Retinal pigment epithelial cell (primary cell): ENCODE measurements at regions not wholly inside any gene's neighbourhood (a gene's known extent, or its start where the extent isn't known, plus 50 kb on each side); places are given as distances from the start of the nearest gene placed in this dataset.

ENCODE experiments used
- DNase-seq: peaks from one replicate; pipeline ENCODE4 v3.0.0-alpha.2; 2010; ENCODE audit warnings: low read depth
- H3K4me3 ChIP-seq: 2 replicates; pipeline ENCODE4 v1.5.1; 2011; ENCODE audit warnings: mild to moderate bottlenecking, low read length, control low read depth, moderate library complexity
- TF ChIP-seq, protein P1 (sequence below): conservative IDR thresholded peaks from 2 replicates; pipeline ENCODE4 v1.5.1; 2011; ENCODE audit warnings: low read depth, low read length, control low read depth, inconsistent platforms

DNA sequence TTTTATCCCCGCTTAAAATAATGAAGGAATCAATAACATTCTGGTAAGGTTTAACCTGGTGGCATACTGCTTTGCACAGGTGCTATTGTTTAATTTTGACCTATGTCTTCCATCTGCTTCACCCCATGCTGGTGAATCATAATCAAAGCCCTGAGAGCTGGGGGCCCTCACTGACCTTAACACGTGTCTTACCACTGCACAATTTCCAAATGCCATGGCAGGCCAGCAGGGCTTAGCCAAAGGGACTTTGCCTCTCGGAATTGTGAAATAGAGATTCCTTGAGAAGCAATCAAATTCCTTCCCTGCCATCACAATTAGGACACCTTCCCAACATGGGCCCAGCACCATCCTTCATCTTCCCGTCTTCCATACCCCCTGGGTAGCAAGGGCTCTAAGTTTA lies 242.6 kb upstream of the THBS1 start:
- no peak for DNase-seq

DNA sequence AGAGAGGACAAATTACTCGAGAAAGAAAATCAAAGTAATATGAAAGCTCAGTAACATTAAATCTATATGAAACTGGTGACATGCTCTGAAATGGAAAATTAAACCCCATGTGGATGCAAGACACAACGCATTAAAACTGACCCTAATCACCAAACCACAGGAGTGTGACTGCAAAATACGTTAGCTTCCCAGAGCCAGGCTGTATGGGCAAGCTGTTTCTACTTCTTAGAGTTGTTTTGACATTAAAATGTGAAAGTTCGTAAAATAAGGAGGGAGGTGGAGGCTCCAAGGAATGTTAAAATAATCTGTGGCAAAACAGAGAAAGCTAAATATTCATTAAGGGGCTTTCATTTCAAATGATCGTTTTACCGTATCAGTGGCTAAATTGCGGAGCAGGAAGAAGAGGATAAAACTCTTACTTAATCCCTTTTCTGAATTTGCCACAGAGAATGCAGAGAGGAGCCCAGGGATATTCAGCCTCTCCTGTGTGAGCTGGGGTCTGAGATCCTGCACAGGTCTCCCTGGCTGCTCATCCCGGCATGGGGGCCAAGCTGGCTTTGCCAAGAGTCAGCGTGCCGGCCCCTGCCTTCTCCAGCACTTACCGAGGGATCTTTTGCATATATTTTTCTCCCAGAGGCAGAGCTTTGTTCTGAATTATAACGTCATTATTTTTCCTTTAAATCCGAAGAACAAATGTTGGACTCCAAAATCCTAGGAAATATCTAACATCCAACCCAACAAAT lies 239.8 kb upstream of the THBS1 start:
- no peak for DNase-seq
- no peak overlapping the region for H3K4me3 ChIP-seq
- TF ChIP-seq, protein P1, sequence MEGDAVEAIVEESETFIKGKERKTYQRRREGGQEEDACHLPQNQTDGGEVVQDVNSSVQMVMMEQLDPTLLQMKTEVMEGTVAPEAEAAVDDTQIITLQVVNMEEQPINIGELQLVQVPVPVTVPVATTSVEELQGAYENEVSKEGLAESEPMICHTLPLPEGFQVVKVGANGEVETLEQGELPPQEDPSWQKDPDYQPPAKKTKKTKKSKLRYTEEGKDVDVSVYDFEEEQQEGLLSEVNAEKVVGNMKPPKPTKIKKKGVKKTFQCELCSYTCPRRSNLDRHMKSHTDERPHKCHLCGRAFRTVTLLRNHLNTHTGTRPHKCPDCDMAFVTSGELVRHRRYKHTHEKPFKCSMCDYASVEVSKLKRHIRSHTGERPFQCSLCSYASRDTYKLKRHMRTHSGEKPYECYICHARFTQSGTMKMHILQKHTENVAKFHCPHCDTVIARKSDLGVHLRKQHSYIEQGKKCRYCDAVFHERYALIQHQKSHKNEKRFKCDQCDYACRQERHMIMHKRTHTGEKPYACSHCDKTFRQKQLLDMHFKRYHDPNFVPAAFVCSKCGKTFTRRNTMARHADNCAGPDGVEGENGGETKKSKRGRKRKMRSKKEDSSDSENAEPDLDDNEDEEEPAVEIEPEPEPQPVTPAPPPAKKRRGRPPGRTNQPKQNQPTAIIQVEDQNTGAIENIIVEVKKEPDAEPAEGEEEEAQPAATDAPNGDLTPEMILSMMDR, result no peak

More for the DNA sequence above, 242.6 kb upstream of the THBS1 start:
- H3K4me3 ChIP-seq, result no peak overlapping the region
- TF ChIP-seq, protein P1, result no peak

DNA sequence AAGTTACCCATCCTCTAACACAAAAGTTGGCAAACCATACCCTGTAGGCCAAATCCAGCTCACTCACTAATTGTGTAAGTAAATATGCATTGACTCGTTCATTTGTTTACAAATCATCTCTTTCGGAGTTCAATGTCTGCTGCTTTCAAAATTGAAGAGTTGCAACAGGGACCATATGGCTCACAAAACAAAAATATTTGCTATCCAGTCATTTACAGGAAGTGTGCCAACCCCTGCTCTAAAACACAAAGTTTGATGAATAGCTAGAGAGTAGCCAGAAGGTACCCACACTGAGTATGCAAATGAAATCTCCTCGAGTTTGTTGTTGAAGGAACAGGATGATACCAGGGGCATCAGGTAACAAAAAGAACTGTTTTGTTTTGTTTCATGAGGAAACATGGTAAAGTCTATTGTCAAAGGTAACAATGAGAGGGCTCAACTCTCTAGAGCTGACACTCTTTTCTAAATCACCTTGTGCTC lies 236.2 kb upstream of the THBS1 start:
- DNase-seq, result no peak
- TF ChIP-seq, protein P1, result no peak
- no peak overlapping the region for H3K4me3 ChIP-seq

DNA sequence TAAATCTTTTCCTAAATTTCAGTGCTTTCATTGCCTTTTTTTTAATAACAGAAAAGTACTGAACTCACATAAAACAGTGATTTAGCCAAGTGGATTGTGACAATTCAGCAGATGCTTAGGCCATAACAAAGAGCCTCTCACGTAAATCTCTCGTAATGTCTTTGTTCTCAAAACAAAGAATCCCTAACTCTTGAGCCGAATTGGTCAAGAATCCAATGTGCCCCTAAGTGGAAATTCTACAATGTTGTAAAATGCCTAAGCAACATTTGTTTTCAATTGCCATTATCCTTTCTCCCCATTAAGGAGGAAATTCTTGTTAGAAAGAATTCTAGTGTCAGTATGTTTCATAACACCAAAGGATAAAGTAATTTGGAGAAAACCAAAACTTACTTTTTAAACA lies 235.7 kb upstream of the THBS1 start:
- H3K4me3 ChIP-seq, result no peak overlapping the region
- TF ChIP-seq, protein P1, result no peak
- no peak for DNase-seq

DNA sequence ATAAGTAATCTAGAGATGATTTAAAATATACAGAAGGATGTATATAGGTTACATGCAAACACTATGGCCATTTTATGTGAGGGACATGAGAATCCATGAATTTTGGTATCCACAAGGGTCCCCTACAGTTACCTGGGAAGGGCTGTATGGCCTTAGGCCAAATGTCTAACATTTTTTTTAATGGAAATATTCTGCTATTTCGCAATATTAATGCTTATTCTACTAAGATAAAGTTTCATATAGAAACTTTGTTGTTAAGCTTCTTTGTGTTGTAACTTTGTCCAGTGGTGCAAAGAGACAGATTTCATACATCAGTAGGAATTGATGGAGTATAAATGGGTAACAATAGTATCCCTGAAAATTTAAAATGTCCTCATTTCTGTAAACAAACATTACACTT lies 233.4 kb upstream of the THBS1 start:
- DNase-seq, result no peak
- TF ChIP-seq, protein P1, result no peak

DNA sequence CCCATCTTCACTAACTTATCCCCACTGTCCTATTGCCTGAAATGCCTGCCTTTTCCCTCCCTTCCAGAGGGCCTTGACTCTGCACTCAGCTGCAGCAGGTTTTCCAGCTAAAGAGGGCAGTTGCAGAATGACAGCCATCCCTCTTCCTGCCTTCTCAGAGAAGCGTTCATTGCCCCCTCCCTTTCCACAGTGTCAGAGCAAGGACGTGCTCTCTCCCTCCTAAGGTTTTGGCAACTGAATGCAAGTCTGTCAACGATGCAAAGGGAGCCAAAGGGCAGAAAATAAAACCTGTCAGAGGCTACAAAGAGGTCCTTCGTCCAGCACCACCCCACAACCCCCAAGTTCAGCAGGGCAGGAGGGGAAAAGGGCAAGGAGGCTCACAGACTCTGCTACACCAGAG lies 230.1 kb upstream of the THBS1 start:
- DNase-seq, result no peak
- TF ChIP-seq, protein P1, result no peak
- H3K4me3 ChIP-seq, result no peak overlapping the region

More for the DNA sequence above, 233.4 kb upstream of the THBS1 start:
- H3K4me3 ChIP-seq, result no peak overlapping the region

DNA sequence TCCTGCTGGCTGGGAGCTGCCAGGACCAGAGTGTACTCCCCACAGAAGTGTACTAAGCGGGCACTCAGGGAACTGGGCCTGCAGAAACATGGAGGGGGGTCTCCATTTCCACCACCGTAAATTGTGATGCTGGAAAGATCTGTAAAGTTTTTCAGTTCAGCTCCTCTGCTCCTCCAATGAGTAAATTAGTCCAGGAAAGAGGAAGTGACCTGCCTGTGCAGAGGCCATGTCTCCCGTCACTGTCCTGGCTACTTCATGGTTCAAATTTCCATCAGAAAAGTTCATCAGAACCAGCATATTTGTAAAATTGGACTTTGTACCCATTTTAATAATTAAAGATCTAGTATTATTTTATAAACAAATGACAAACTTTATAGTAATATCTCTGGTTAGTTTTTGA lies 226.7 kb upstream of the THBS1 start:
- H3K4me3 ChIP-seq, result no peak overlapping the region
- no peak for DNase-seq

More for the DNA sequence above, 226.7 kb upstream of the THBS1 start:
- TF ChIP-seq, protein P1, result no peak
